ENCODE measurements at regions not wholly inside any gene's neighbourhood (a gene's known extent, or its start where the extent isn't known, plus 50 kb on each side); places are given as distances from the start of the nearest gene placed in this dataset.

GRCh38 chr5:171537070-171537849, 117.8 kb downstream of the FGF18 start:
- Histone ChIP-seq H2BK15ac (ENCODE audit: low read depth, low read length) (no peak overlapping the region), H2AFZ (replicated peaks; ENCODE audit: low read length, poor library complexity) (no peak overlapping the region), H3K4ac (ENCODE audit: low read depth, low read length) (no peak overlapping the region), H4K20me1 (ENCODE audit: insufficient read depth, low read length) (no peaks in the 10 kb centered on the region), H3K9me3 (ENCODE audit: control insufficient read depth, insufficient read depth, low read length) (no peaks in the 10 kb centered on the region), H3K27ac (ENCODE audit: insufficient read depth, low read length) (no peak overlapping the region), H3K9me1 (ENCODE audit: insufficient read depth, low read length) (no peaks in the 10 kb centered on the region; the same call in 1 of the 2 replicates), H2BK120ac (ENCODE audit: low read depth, low read length) (no peak overlapping the region), H3K23ac (ENCODE audit: low read depth, low read length) (no peak overlapping the region), H3K36me3 (ENCODE audit: control insufficient read depth, insufficient read depth, low read length) (no peaks in the 10 kb centered on the region), H3K79me1 (ENCODE audit: low read depth in 1 of 2, low read length in 2 of 2) (no peaks in the 10 kb centered on the region), H3K4me1 (ENCODE audit: control insufficient read depth, insufficient read depth, low read length) (no peaks in the 10 kb centered on the region), H2AK9ac (replicated peaks; ENCODE audit: low read depth, low read length, poor library complexity) (no peak overlapping the region), H3K4me2 (ENCODE audit: low read depth, low read length) (no peak overlapping the region), H3K14ac (replicated peaks; ENCODE audit: low read depth, low read length) (0 out of 2 replicates have a peak overlapping the region, but pooled peaks have one; percentile 44), H3K9ac (ENCODE audit: low read depth, low read length) (no peak overlapping the region), H3K27me3 (ENCODE audit: control insufficient read depth, insufficient read depth, low read length) (no peaks in the 10 kb centered on the region; the same call in none of the 2 replicates), H3K18ac (ENCODE audit: low read depth, low read length) (no peak overlapping the region), H2BK20ac (ENCODE audit: low read depth, low read length) (no peak overlapping the region), H4K91ac (ENCODE audit: insufficient read depth, low read depth, low read length) (no peak overlapping the region), H4K8ac (ENCODE audit: low read depth in 2 of 2, low read length in 2 of 2) (no peak overlapping the region), H2BK5ac (ENCODE audit: low read depth, low read length, poor library complexity, severe bottlenecking) (no peak overlapping the region), H3K56ac (ENCODE audit: extremely low read depth, insufficient read depth, low read length) (no peak overlapping the region), H4K5ac (ENCODE audit: low read depth, low read length) (no peak overlapping the region), H2AK5ac (ENCODE audit: low read depth, low read length) (no peak overlapping the region), H3K4me3 (ENCODE audit: insufficient read depth, low read depth, low read length) (no peak overlapping the region)
- ATAC-seq (ENCODE audit: low read depth), result no peak
- WGBS, 2 experiments (ENCODE audit: extremely low coverage in 2 of 2, insufficient read length in 1 of 2), result no CpG with 5 or more reads among the region's 9 CpGs
- no TSS peak for BruUV-seq (replicated peaks)
- TF ChIP-seq CEBPB (IDR thresholded peaks at IDR 0.05; ENCODE audit: low read depth, low read length) (no peak), NFE2L2 (IDR thresholded peaks at IDR 0.05; ENCODE audit: low read depth, low read length) (no peak), CHD1 (IDR thresholded peaks at IDR 0.05; ENCODE audit: low read depth, low read length) (no peak), BHLHE40 (IDR thresholded peaks at IDR 0.05; ENCODE audit: low read depth, low read length) (no peak), SMC3 (IDR thresholded peaks at IDR 0.05; ENCODE audit: low read depth, low read length) (no peak), MAZ (IDR thresholded peaks at IDR 0.05; ENCODE audit: borderline replicate concordance, low read depth, low read length) (no peak), FOS (IDR thresholded peaks at IDR 0.05; ENCODE audit: low read depth, low read length) (no peak)
- dilution Hi-C loops (cut with HindIII; ENCODE audit: low sequenced_read_pairs, unreplicated experiment), result no loop called here
- no peak for DNase-seq
- intact Hi-C loops (cut with micrococcal nuclease), result no loop called here
- ChIA-PET POLR2A (ENCODE audit: unreplicated experiment) (no interaction called here), CTCF (no interaction called here)
- in situ Hi-C loops (cut with MboI; ENCODE audit: low sequenced_read_pairs), result no loop called here
